CD4-positive, alpha-beta T cell treated with Interleukin-10 for 1 hour (primary cell): ENCODE measurements at regions not wholly inside any gene's neighbourhood (a gene's known extent, or its start where the extent isn't known, plus 50 kb on each side); places are given as distances from the start of the nearest gene placed in this dataset.
"Not testable (repeated sequence)": the region's sequence is repeated elsewhere in the genome, so short reads cannot be mapped to it uniquely, and the experiment has no call there.

ENCODE experiments used
- DNase-seq: peaks from one replicate; pipeline ENCODE4 v3.0.0-alpha.2; 2020

- no peak for DNase-seq
Observed at GRCh38 chr4:188383180-188383579, 243.9 kb downstream of the TRIML1 start.

- no peak for DNase-seq
Observed at GRCh38 chr4:188387179-188387791, 248.0 kb downstream of the TRIML1 start.

DNA sequence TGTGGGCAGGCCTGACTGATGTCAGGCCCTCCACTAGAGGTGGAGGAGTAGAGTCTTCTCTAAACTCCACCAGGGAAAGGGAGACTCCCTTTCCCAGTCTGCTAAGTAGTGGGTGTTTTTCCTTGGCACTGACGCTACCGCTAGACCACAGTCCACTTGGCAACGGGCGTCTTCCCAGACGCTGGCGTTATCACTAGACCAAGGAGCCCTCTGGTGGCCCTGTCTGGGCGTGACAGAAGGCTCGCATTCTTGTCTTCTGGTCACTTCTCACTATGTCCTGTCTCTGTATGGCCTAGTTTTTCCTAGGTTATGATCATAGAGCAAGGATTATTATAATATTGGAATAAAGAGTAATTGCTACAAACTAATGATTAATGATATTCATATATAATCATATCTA is 252.1 kb downstream of the TRIML1 start:
- not testable (repeated sequence) for DNase-seq

GRCh38 chr4:188396037-188396436 is 256.8 kb downstream of the TRIML1 start:
- DNase-seq, result no peak

GRCh38 chr4:188399834-188400233 is 260.6 kb downstream of the TRIML1 start:
- DNase-seq, result no peak

GRCh38 chr4:188400451-188400850 is 261.2 kb downstream of the TRIML1 start:
- no peak for DNase-seq

DNA sequence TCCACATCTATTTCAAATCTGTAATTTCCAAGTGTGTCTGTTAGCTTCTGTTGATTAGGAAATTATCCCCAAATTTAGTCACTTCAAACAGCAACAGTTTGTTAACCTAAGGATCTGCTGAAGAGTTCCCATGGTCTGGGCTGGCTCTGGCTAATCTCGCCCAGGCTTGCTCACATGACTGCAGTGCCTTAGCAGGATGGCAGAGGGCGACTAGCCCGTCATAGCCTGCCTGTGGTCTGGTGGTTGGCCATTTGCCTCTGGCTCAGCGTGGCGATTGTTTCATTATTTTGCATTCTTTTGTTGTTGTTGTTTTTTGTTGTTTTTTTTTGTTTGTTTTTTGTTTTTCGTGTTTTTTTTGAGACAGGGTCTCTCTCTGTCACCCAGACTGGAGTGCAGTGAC is 264.0 kb downstream of the TRIML1 start:
- DNase-seq, result no peak

DNA sequence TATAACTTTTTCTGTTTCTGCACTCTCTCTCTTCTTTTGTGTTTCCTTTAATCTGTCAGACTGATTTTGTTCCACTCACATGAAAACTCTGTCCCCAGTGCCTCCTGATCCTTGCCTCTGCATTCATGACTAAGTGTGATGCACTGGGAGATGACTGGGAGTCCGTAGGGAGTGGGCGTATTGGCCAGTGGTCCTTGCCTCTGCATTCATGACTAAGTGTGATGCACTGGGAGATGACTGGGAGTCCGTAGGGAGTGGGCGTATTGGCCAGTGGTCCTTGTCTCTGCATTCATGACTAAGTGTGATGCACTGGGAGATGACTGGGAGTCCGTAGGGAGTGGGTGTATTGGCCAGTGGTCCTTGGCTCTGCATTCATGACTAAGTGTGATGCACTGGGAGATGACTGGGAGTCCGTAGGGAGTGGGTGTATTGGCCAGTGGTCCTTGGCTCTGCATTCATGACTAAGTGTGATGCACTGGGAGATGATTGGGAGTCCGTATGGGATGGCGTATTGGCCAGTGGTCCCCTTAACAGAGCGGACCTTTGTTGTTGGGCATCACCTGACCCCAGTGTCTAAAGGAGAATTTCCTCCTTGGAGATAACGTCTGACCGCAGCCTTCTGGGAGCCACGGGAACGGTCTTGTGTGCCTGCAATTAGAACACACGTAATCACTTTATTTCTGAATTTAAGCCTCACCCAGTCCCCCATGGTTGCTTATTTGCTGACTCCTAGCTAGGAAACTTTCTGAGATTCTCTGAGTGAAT is 266.0 kb downstream of the TRIML1 start:
- not testable (repeated sequence) for DNase-seq

DNA sequence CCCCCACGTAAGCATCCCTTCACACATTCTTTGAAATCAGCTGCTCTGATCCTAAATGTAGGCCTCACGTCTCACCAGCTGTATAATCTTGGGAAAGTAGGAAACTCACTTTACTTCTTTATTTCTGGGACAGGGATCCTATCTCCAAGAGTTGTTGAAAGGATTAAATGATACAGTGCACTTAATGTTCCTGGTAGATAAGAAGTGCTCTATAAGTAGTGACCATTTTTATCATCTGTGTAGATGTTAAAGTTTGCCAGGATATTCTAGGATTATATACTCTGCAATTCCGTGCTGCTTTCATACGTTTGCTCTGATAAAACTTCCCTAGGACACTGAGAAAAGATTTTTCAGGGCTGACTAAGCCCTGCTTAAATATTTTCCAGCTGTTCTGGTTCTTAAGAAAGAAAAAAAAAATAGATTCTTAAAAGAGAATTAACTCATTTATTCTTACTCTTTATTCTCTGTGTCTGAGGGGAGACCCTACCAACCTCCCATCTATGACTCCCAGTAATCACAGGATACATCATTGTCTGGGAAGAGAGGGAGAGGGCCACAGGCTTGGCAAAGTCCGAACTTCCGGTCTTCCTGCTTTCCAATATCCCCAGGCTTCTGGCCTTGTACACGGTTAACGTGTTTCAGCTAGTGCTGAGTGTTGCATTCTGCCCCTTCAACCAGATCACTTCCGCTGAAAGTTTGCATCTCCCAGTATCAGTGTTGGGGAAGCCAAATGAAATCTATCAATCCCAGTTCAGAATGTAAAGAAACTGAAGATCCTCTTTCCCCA is 269.2 kb downstream of the TRIML1 start:
- no peak for DNase-seq

DNA sequence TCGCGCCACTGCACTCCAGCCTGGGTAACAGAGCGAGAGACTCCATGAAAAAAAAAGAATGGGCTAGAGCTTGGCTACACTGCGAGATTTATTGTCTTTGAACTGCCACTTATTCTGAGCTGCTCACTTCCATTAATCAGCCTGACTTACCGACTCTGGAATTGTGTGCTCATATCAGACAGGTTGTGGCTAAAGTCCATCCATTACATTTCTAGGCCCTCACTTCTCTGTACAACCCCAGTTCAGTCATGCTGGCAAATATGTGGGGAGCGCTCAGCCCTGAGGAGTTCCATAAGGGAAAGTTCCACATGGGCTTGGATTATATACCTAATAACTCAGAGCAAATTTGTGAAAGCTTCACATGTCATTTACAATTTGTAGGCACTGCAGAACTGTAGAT is 270.6 kb downstream of the TRIML1 start:
- no peak for DNase-seq

- no peak for DNase-seq
Observed at GRCh38 chr4:188411805-188412204, 272.6 kb downstream of the TRIML1 start.

- no peak for DNase-seq
Observed at GRCh38 chr4:188412499-188412898, 273.3 kb downstream of the TRIML1 start.

- no peak for DNase-seq
Observed at GRCh38 chr4:188414441-188414840, 275.2 kb downstream of the TRIML1 start.

DNA sequence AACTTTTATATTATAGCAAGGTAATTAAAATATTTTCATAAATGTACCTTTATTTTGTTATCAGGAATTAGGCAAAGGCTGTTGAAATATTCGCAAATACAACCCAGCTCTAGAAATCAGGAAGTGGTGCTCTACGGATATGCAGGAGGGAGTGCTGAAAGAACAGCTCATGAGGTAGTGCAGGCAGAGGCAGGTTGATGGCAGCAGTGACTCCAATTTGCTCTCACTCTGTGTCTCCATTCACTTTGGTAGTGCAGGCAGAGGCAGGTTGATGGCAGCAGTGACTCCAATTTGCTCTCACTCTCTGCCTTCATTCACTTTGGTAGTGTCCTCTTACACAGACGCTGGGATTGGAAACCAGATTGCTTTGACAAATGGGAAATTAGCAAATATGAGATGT is 277.9 kb downstream of the TRIML1 start:
- no peak for DNase-seq

DNA sequence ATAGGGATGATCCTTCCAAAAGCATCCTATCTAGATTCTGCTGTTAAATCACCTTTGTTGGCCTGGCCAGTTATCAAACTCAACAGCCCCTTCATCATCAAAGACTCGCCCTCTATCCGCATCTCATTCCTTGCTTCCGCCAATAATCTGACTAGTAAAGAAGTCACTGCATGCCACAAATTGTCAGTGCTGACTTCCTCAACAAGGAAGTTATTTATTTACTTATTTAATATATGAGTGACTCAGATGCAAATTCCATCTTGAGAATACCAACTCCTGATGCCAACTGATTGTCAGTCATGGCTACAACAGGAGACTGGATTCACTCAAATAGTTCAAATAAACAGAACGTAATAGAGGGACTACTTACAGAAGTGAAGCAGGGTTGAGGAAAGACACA is 283.8 kb downstream of the TRIML1 start:
- DNase-seq, result no peak

- no peak for DNase-seq
Observed at GRCh38 chr4:188428935-188429334, 289.7 kb downstream of the TRIML1 start.

DNA sequence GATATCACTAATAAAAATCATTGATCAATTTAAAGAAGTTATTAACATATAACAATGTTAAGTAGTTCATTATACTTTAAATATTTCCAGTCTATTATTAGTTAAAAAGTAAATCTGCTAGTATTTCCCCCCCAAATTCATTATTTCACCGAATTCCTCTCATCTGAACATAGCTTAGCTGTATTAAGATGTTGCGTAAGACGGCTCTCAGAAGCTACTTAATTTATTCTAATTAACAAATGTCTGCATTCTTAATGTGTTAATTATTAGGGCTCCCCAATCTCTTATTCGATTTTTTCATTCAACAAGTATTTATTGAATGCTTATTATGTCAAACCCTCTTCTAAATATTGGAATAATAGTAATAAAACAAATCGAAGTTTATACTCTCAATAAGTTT is 290.7 kb downstream of the TRIML1 start:
- DNase-seq, result no peak

- DNase-seq, result no peak
Observed at GRCh38 chr4:188430384-188430783, 291.1 kb downstream of the TRIML1 start.

DNA sequence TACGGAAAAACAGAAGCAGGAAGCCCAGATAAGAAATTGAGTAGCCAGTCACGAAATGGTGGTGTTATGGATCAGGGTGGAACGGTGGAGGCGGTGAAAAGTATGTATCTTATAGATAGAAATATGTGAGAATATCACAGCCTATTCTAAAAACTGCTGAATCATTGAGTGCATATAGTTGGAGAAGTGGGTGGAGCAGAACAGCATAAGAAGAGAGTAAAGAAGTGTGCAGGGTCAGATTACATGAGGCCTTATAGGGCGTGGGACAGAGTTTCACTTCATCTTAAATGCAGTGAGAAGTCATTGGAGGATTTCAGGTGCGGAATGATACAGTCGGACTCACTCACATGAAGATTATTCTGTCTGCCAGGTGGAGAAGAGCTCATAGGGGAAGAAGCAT is 293.1 kb downstream of the TRIML1 start:
- DNase-seq, result no peak

- DNase-seq, result no peak
Observed at GRCh38 chr4:188433741-188434315, 294.6 kb downstream of the TRIML1 start.

DNA sequence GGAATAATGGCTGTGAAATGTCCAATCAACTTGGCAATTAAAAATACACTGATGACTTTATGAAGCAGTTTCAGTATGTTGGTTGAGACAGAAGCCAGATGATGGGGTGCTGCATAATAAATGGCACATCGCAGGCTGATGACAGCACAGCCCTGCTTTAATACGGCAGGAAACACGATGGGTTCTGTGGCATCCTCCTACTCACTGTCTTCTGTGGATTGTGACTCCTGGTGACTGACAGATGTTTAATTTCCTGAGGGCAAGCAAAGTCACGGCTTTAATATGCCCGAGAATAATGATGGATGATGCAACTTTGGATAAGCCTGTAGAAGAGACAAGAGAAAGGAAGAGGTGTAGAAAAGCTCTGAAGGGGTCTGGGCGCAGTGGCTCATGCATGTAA is 295.4 kb downstream of the TRIML1 start:
- no peak for DNase-seq

GRCh38 chr4:188435381-188435780 is 296.1 kb downstream of the TRIML1 start:
- no peak for DNase-seq

DNA sequence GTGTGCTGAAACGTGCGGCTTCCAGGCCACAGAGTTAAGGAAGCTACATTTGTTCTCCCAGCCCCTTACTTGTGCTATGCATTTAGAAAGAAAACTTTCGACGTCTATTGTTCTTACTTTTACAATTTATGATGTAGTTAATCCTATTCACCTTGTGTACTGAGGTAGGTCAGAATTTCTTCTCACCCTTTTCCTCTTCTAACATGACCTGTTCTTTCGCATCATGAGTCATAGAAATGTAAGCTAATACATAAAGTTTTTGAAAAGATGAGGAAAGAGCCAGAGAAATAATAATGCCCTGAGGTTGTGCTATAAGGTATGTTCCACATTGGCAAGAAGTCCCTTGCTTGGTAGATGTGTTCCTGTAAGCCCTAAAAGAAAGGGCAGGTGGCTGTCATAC is 298.3 kb downstream of the TRIML1 start:
- no peak for DNase-seq

GRCh38 chr4:188438391-188438824 is 299.2 kb downstream of the TRIML1 start:
- DNase-seq, result not testable (repeated sequence)
